HCT116 (cell line): ENCODE measurements at regions not wholly inside any gene's neighbourhood (a gene's known extent, or its start where the extent isn't known, plus 50 kb on each side); places are given as distances from the start of the nearest gene placed in this dataset.

Source experiments
- ATAC-seq: fragments of 200-7000 bp; cut with Tn5 transposase; 2 replicates; pipeline ENCODE4 v1.9.1; 2020; ENCODE audit warnings: mild to moderate bottlenecking, moderate library complexity
- BruUV-seq: library from RNA; stranded (reverse); fragments of 400-500 nt; replicated peaks from 2 replicates; lab custom pipeline; 2021; lab: Mats Ljungman, UMichigan
- CTCF ChIA-PET: fragments of 300-600 bp; sonication (Branson Sonifier 250); formaldehyde crosslinking; loops from one replicate; lab custom pipeline; 2021; ENCODE audit warnings: antibody characterized with exemption; lab: Charles Lee
- POLR2A ChIA-PET: fragments of 300-600, 350-600 bp; sonication (Branson Sonifier 250); formaldehyde crosslinking; loops from one replicate; lab custom pipeline; 2021; ENCODE audit warnings: antibody characterized with exemption; lab: Charles Lee
- RAD21 ChIA-PET, 2 experiments: fragments of 300-600 bp; sonication (Branson Sonifier 250); formaldehyde crosslinking; loops; one replicate each; lab custom pipeline; 2023; ENCODE audit warnings: low total read pairs in 2 of 2; ENCODE audit not compliant: uncharacterized antibody in 2 of 2, unreplicated experiment in 2 of 2, low non-redundant PET in 1 of 2; lab: Charles Lee
- DNase-seq: peaks from one replicate; pipeline ENCODE4 v3.0.0-alpha.2; 2010; ENCODE audit warnings: low read depth, low spot score
- H2AFZ ChIP-seq: fragments of 200-600 bp; shearing (Covaris generic), sonication (generic); 2 replicates; pipeline ENCODE4 v1.6.1; 2017; ENCODE audit warnings: low read depth, mixed run types, mixed read lengths, antibody characterized with exemption, low read length; ENCODE audit not compliant: poor library complexity, severe bottlenecking
- H3K27ac ChIP-seq: 2 replicates; pipeline ENCODE4 v1.5.1; 2012; ENCODE audit warnings: low read depth, low read length
- H3K27me3 ChIP-seq: fragments of 200-600 bp; sonication (generic); 2 replicates; pipeline ENCODE4 v1.6.1; 2016; ENCODE audit warnings: mixed run types, low read length, mixed read lengths; ENCODE audit not compliant: insufficient read depth
- H3K36me3 ChIP-seq, 2 experiments: fragments of 200-500 bp in 1 of 2; fragments of 200-600 bp in 1 of 2; sonication (Bioruptor generic) in 1 of 2; sonication (generic) in 1 of 2; 2 replicates each; pipeline versions ENCODE4 v1.5.1 to v1.6.1; 2014 to 2016; ENCODE audit warnings: low read length in 2 of 2, inconsistent platforms in 1 of 2, mixed read lengths in 1 of 2, mixed run types in 1 of 2; ENCODE audit not compliant: insufficient read depth in 2 of 2, control insufficient read depth in 1 of 2
- H3K4me1 ChIP-seq, 2 experiments: fragments of 200-600 bp in 1 of 2; sonication (generic) in 1 of 2; 2 replicates each; pipeline versions ENCODE4 v1.5.1 to v1.6.1; 2012 to 2017; ENCODE audit warnings: low read length in 2 of 2, inconsistent platforms in 1 of 2, mild to moderate bottlenecking in 1 of 2, mixed read lengths in 1 of 2, mixed run types in 1 of 2, moderate library complexity in 1 of 2; ENCODE audit not compliant: insufficient read depth in 2 of 2, control insufficient read depth in 1 of 2
- H3K4me2 ChIP-seq: fragments of 200-600 bp; sonication (generic); 2 replicates; pipeline ENCODE4 v1.6.1; 2017; ENCODE audit warnings: mixed run types, low read length, mixed read lengths
- H3K4me3 ChIP-seq, 2 experiments: fragments of 200-600 bp in 1 of 2; sonication (generic) in 1 of 2; replicated peaks in 1 of 2; 2 replicates each; pipeline ENCODE4 v1.5.1; 2011 to 2016; ENCODE audit warnings: low read length in 2 of 2, control low read depth in 1 of 2, low read depth in 1 of 2, mild to moderate bottlenecking in 1 of 2, mixed read lengths in 1 of 2, mixed run types in 1 of 2
- H3K79me2 ChIP-seq: fragments of 200-600 bp; sonication (generic); 2 replicates; pipeline ENCODE4 v1.6.1; 2017; ENCODE audit warnings: mild to moderate bottlenecking, mixed run types, low read length, moderate library complexity, mixed read lengths; ENCODE audit not compliant: insufficient read depth
- H3K9ac ChIP-seq: fragments of 200-600 bp; sonication (generic); 2 replicates; pipeline ENCODE4 v1.6.1; 2016; ENCODE audit warnings: low read length, mixed read lengths
- H3K9me2 ChIP-seq: fragments of 200-600 bp; sonication (generic), shearing (Covaris generic); 2 replicates; pipeline ENCODE4 v1.6.1; 2017; ENCODE audit warnings: mixed run types, mild to moderate bottlenecking, moderate library complexity; ENCODE audit not compliant: insufficient read depth
- H3K9me3 ChIP-seq, 2 experiments: fragments of 200-500 bp in 1 of 2; fragments of 200-600 bp in 1 of 2; sonication (Bioruptor generic) in 1 of 2; sonication (generic) in 1 of 2; 2 replicates each; pipeline ENCODE4 v1.6.1; 2014 to 2017; ENCODE audit warnings: low read length in 2 of 2, mixed read lengths in 2 of 2, inconsistent platforms in 1 of 2, low read depth in 1 of 2, mild to moderate bottlenecking in 1 of 2, mixed run types in 1 of 2, moderate library complexity in 1 of 2; ENCODE audit not compliant: control insufficient read depth in 1 of 2, insufficient read depth in 1 of 2
- H4K20me1 ChIP-seq: fragments of 200-600 bp; sonication (generic), shearing (Covaris generic); 2 replicates; pipeline ENCODE4 v1.6.1; 2017; ENCODE audit warnings: mixed run types, mild to moderate bottlenecking, moderate library complexity; ENCODE audit not compliant: insufficient read depth
- EZH2phosphoT487 ChIP-seq: fragments of 200-600 bp; IDR thresholded peaks from 2 replicates; pipeline ENCODE4 v1.6.1; 2018; ENCODE audit warnings: antibody characterized with exemption, borderline replicate concordance
- JUND ChIP-seq: IDR thresholded peaks from 2 replicates; pipeline ENCODE4 v1.6.1; 2012
- POLR2A ChIP-seq: IDR thresholded peaks from 2 replicates; pipeline ENCODE4 v1.7.0; 2011; ENCODE audit warnings: borderline replicate concordance; ENCODE audit not compliant: insufficient read depth, insufficient read length; ENCODE audit errors: extremely low read depth
- RAD21 ChIP-seq: IDR thresholded peaks from 2 replicates; pipeline ENCODE4 v1.6.1; 2012; ENCODE audit warnings: low read depth, mild to moderate bottlenecking
- SIN3A ChIP-seq: IDR thresholded peaks from 2 replicates; pipeline ENCODE4 v1.6.1; 2012; ENCODE audit warnings: low read depth
- intact Hi-C: fragments of 100-400 bp; cut with micrococcal nuclease; formaldehyde crosslinking; loops from 2 replicates; pipeline ENCODE4 v1.10.0; 2022
- TF ChIP-seq, protein P1 (sequence below): IDR thresholded peaks from 2 replicates; pipeline ENCODE4 v1.6.1; 2012; ENCODE audit warnings: low read depth
- TF ChIP-seq, protein P2 (sequence below): IDR thresholded peaks from 2 replicates; pipeline ENCODE4 v1.6.1; 2012
- TF ChIP-seq, protein P3 (sequence below): IDR thresholded peaks from 2 replicates; pipeline ENCODE4 v1.6.1; 2011; ENCODE audit warnings: mild to moderate bottlenecking, low read length, moderate library complexity; ENCODE audit not compliant: insufficient replicate concordance; ENCODE audit errors: extremely low read depth

DNA sequence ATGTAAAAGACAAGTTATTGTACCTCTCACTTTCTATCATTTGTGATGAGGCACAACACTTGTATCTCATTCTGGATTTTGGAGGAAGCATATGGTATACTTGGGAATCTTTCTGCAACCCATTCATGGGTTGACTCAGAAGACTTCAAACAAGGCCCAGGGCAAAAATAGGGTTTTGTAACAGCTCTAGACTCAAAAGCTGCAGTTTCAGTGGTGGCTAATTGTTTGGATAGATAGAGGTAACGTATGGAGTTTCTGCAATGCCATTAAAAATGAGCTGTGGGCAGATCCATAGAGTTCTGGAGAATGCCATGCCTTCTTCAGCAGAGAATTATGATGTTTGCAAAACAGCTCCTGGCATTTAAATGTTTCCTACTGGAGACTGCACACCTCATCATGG, 279.6 kb upstream of the VLDLR start (continued):
- TF ChIP-seq, protein P1, sequence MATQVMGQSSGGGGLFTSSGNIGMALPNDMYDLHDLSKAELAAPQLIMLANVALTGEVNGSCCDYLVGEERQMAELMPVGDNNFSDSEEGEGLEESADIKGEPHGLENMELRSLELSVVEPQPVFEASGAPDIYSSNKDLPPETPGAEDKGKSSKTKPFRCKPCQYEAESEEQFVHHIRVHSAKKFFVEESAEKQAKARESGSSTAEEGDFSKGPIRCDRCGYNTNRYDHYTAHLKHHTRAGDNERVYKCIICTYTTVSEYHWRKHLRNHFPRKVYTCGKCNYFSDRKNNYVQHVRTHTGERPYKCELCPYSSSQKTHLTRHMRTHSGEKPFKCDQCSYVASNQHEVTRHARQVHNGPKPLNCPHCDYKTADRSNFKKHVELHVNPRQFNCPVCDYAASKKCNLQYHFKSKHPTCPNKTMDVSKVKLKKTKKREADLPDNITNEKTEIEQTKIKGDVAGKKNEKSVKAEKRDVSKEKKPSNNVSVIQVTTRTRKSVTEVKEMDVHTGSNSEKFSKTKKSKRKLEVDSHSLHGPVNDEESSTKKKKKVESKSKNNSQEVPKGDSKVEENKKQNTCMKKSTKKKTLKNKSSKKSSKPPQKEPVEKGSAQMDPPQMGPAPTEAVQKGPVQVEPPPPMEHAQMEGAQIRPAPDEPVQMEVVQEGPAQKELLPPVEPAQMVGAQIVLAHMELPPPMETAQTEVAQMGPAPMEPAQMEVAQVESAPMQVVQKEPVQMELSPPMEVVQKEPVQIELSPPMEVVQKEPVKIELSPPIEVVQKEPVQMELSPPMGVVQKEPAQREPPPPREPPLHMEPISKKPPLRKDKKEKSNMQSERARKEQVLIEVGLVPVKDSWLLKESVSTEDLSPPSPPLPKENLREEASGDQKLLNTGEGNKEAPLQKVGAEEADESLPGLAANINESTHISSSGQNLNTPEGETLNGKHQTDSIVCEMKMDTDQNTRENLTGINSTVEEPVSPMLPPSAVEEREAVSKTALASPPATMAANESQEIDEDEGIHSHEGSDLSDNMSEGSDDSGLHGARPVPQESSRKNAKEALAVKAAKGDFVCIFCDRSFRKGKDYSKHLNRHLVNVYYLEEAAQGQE, result no peak

DNA sequence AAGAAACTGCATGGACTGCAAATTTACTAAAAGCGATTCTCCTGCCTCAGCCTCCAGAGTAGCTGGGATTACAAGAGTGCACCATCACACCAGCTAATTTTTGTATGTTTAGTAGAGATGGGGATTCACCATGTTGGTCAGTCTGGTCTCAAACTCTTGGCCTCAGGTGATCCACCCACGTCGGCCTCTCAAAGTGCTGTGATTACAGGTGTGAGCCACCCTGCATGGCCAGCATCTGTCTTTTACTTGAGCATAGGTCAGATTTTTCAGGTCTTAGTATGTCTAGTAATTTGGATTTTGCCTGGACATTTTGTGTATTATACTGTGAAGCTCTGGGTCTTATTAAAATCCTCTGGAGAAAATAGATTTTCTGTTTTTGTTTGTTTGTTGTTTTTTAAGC, 277.8 kb upstream of the VLDLR start:
- ATAC-seq (no peak), DNase-seq (no peak)
- RAD21 ChIA-PET, result no interaction called here
- no peaks in the 10 kb centered on the region for H3K36me3 ChIP-seq
- H3K27me3 ChIP-seq, result no peaks in the 10 kb centered on the region
- H3K9ac ChIP-seq, result no peak overlapping the region
- H3K27ac ChIP-seq, result no peak overlapping the region
- POLR2A ChIA-PET, result no interaction called here
- no peaks in the 10 kb centered on the region for H3K9me2 ChIP-seq
- intact Hi-C loops, result no loop called here
- H2AFZ ChIP-seq, result no peak overlapping the region
- H3K79me2 ChIP-seq, result no peaks in the 10 kb centered on the region
- H3K4me3 ChIP-seq, result no peak overlapping the region
- TF ChIP-seq SIN3A (no peak), JUND (no peak), EZH2phosphoT487 (no peak), POLR2A (no peak), RAD21 (no peak)
- TF ChIP-seq, protein P2, sequence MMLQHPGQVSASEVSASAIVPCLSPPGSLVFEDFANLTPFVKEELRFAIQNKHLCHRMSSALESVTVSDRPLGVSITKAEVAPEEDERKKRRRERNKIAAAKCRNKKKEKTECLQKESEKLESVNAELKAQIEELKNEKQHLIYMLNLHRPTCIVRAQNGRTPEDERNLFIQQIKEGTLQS, result no peak
- TF ChIP-seq, protein P3, sequence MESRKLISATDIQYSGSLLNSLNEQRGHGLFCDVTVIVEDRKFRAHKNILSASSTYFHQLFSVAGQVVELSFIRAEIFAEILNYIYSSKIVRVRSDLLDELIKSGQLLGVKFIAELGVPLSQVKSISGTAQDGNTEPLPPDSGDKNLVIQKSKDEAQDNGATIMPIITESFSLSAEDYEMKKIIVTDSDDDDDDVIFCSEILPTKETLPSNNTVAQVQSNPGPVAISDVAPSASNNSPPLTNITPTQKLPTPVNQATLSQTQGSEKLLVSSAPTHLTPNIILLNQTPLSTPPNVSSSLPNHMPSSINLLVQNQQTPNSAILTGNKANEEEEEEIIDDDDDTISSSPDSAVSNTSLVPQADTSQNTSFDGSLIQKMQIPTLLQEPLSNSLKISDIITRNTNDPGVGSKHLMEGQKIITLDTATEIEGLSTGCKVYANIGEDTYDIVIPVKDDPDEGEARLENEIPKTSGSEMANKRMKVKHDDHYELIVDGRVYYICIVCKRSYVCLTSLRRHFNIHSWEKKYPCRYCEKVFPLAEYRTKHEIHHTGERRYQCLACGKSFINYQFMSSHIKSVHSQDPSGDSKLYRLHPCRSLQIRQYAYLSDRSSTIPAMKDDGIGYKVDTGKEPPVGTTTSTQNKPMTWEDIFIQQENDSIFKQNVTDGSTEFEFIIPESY, result no peak
- no peaks in the 10 kb centered on the region for H4K20me1 ChIP-seq
- no peaks in the 10 kb centered on the region for H3K4me1 ChIP-seq
- H3K4me2 ChIP-seq, result no peak overlapping the region
- CTCF ChIA-PET, result no interaction called here
- no TSS peak for BruUV-seq
- no peaks in the 10 kb centered on the region for H3K9me3 ChIP-seq
